DND-41 (cell line): ENCODE measurements at regions not wholly inside any gene's neighbourhood (a gene's known extent, or its start where the extent isn't known, plus 50 kb on each side); places are given as distances from the start of the nearest gene placed in this dataset.

ENCODE experiments used
- ATAC-seq: fragments of 200-7000 bp; cut with Tn5 transposase; 3 replicates; pipeline ENCODE4 v1.9.1; 2021; ENCODE audit warnings: low read depth; ENCODE audit not compliant: insufficient read depth
- DNase-seq: peaks from one replicate; pipeline ENCODE4 v3.0.0-alpha.2; 2020
- H2AFZ ChIP-seq: 2 replicates; pipeline ENCODE4 v1.6.0; 2012; ENCODE audit warnings: low read depth, low read length
- H3K27ac ChIP-seq: 2 replicates; pipeline ENCODE4 v1.5.1; 2012; ENCODE audit warnings: low read length, inconsistent platforms
- H3K27me3 ChIP-seq: fragments of 200-600 bp; sonication (generic); 2 replicates; pipeline ENCODE4 v1.6.0; 2012; ENCODE audit warnings: low read length, mild to moderate bottlenecking, inconsistent platforms; ENCODE audit not compliant: insufficient read depth, poor library complexity
- H3K36me3 ChIP-seq: 2 replicates; pipeline ENCODE4 v1.5.1; 2012; ENCODE audit warnings: low read length, inconsistent platforms; ENCODE audit not compliant: insufficient read depth
- H3K4me1 ChIP-seq: 2 replicates; pipeline ENCODE4 v1.5.1; 2012; ENCODE audit warnings: mild to moderate bottlenecking, low read length; ENCODE audit not compliant: insufficient read depth
- H3K4me2 ChIP-seq: 2 replicates; pipeline ENCODE4 v1.6.0; 2012; ENCODE audit warnings: mild to moderate bottlenecking, moderate library complexity, low read length, inconsistent platforms; ENCODE audit not compliant: insufficient read depth
- H3K4me3 ChIP-seq, 2 experiments: fragments of 200-600 bp in 1 of 2; shearing (Covaris generic) in 1 of 2; 2 replicates each; pipeline ENCODE4 v1.5.1; 2012 to 2016; ENCODE audit warnings: inconsistent platforms in 2 of 2, low read length in 2 of 2, mild to moderate bottlenecking in 2 of 2, low read depth in 1 of 2, moderate library complexity in 1 of 2
- H3K79me2 ChIP-seq: 2 replicates; pipeline ENCODE4 v1.6.0; 2012; ENCODE audit warnings: low read length, inconsistent platforms; ENCODE audit not compliant: insufficient read depth
- H3K9ac ChIP-seq: 2 replicates; pipeline ENCODE4 v1.6.0; 2012; ENCODE audit warnings: low read depth, mild to moderate bottlenecking, inconsistent platforms, low read length, moderate library complexity
- H3K9me3 ChIP-seq: 2 replicates; pipeline ENCODE4 v1.5.1; 2012; ENCODE audit warnings: low read length, moderate library complexity, mild to moderate bottlenecking, inconsistent platforms; ENCODE audit not compliant: insufficient read depth, severe bottlenecking
- H4K20me1 ChIP-seq: 2 replicates; pipeline ENCODE4 v1.6.0; 2012; ENCODE audit warnings: low read length; ENCODE audit not compliant: insufficient read depth
- CTCF ChIP-seq: IDR thresholded peaks from 2 replicates; pipeline ENCODE4 v1.5.1; 2012; ENCODE audit warnings: borderline replicate concordance, low read length, moderate library complexity, mild to moderate bottlenecking; ENCODE audit not compliant: poor library complexity, severe bottlenecking; ENCODE audit errors: extremely low read depth
- EZH2 ChIP-seq: IDR thresholded peaks from 3 replicates; pipeline ENCODE4 v1.6.1; 2012; ENCODE audit warnings: borderline replicate concordance, low read depth, mild to moderate bottlenecking, moderate library complexity, low read length, inconsistent platforms; ENCODE audit not compliant: severe bottlenecking

- no peaks in the 10 kb centered on the region for H3K27me3 ChIP-seq
- no peak overlapping the region for H3K27ac ChIP-seq
- TF ChIP-seq EZH2 (no peak), CTCF (no peak)
- H3K79me2 ChIP-seq = no peaks in the 10 kb centered on the region
- ATAC-seq = no peak
- H2AFZ ChIP-seq = no peak overlapping the region
- H3K9ac ChIP-seq = no peak overlapping the region
- H3K36me3 ChIP-seq = no peaks in the 10 kb centered on the region
- H3K4me2 ChIP-seq = no peak overlapping the region
- no peak for DNase-seq
- no peaks in the 10 kb centered on the region for H4K20me1 ChIP-seq
- H3K4me3 ChIP-seq = no peak overlapping the region
- H3K4me1 ChIP-seq = no peaks in the 10 kb centered on the region
- H3K9me3 ChIP-seq = no peaks in the 10 kb centered on the region
Observed at GRCh38 chr6:9503111-9503761, 911.6 kb downstream of the TFAP2A start.

GRCh38 chr6:9499709-9500108 lies 915.2 kb downstream of the TFAP2A start:
- DNase-seq (no peak), ATAC-seq (no peak)
- Histone ChIP-seq H3K4me3 (no peak overlapping the region), H3K4me2 (no peak overlapping the region), H3K9me3 (no peaks in the 10 kb centered on the region), H4K20me1 (no peaks in the 10 kb centered on the region), H3K4me1 (no peaks in the 10 kb centered on the region), H3K79me2 (no peaks in the 10 kb centered on the region), H3K27me3 (no peaks in the 10 kb centered on the region), H3K36me3 (no peaks in the 10 kb centered on the region), H3K9ac (no peak overlapping the region), H2AFZ (no peak overlapping the region), H3K27ac (no peak overlapping the region)
- TF ChIP-seq CTCF (no peak), EZH2 (no peak)

- Histone ChIP-seq H3K27me3 (no peaks in the 10 kb centered on the region), H4K20me1 (no peaks in the 10 kb centered on the region), H3K4me2 (no peak overlapping the region), H3K9me3 (no peaks in the 10 kb centered on the region), H3K9ac (no peak overlapping the region), H3K79me2 (no peaks in the 10 kb centered on the region), H3K36me3 (no peaks in the 10 kb centered on the region), H3K4me1 (no peaks in the 10 kb centered on the region), H3K27ac (no peak overlapping the region), H2AFZ (no peak overlapping the region), H3K4me3 (no peak overlapping the region)
- ATAC-seq (no peak), DNase-seq (no peak)
- TF ChIP-seq CTCF = no peak
- no peak for TF ChIP-seq EZH2
Observed at GRCh38 chr6:9496837-9497236, 918.0 kb downstream of the TFAP2A start.

- TF ChIP-seq CTCF = no peak
- TF ChIP-seq EZH2 = no peak
- ATAC-seq (no peak), DNase-seq (no peak)
- Histone ChIP-seq H3K9ac (no peak overlapping the region), H3K4me2 (no peak overlapping the region), H3K79me2 (no peaks in the 10 kb centered on the region), H4K20me1 (no peaks in the 10 kb centered on the region), H2AFZ (no peak overlapping the region), H3K27ac (no peak overlapping the region), H3K27me3 (no peaks in the 10 kb centered on the region), H3K9me3 (no peaks in the 10 kb centered on the region), H3K36me3 (no peaks in the 10 kb centered on the region), H3K4me1 (no peaks in the 10 kb centered on the region), H3K4me3 (no peak overlapping the region)
Observed at GRCh38 chr6:9494864-9495263, 920.0 kb downstream of the TFAP2A start.
